Neuron (in vitro differentiated cells): ENCODE measurements at regions not wholly inside any gene's neighbourhood (a gene's known extent, or its start where the extent isn't known, plus 50 kb on each side); places are given as distances from the start of the nearest gene placed in this dataset.
A peak's percentile ranks its signal among the peaks of the same experiment; 100 is the strongest.
"Not testable (repeated sequence)": the region's sequence is repeated elsewhere in the genome, so short reads cannot be mapped to it uniquely, and the experiment has no call there.

Source experiments
- H2AFZ ChIP-seq: one replicate; pipeline ENCODE4 v1.6.1; 2013; ENCODE audit warnings: low read depth, mild to moderate bottlenecking, inconsistent platforms, low read length, moderate library complexity
- H3K27me3 ChIP-seq: one replicate; pipeline ENCODE4 v1.6.1; 2013; ENCODE audit warnings: low read length; ENCODE audit not compliant: insufficient read depth
- H3K36me3 ChIP-seq: one replicate; pipeline ENCODE4 v1.6.1; 2013; ENCODE audit warnings: low read length; ENCODE audit not compliant: insufficient read depth
- H3K4me1 ChIP-seq: one replicate; pipeline ENCODE4 v1.6.1; 2013; ENCODE audit warnings: low read length; ENCODE audit not compliant: insufficient read depth
- H3K4me3 ChIP-seq: 2 replicates; pipeline ENCODE4 v1.5.1; 2013; ENCODE audit warnings: mild to moderate bottlenecking, low read length, moderate library complexity
- H3K9me3 ChIP-seq: one replicate; pipeline ENCODE4 v1.6.1; 2013; ENCODE audit warnings: low read length

GRCh38 chr13:80721689-80722088 lies 380.8 kb upstream of the SPRY2 start:
- Histone ChIP-seq H3K36me3 (no peaks in the 10 kb centered on the region), H2AFZ (no peak overlapping the region), H3K4me3 (no peak overlapping the region), H3K4me1 (peaks cover 13% of the 10 kb centered on the region), H3K27me3 (no peaks in the 10 kb centered on the region), H3K9me3 (no peaks in the 10 kb centered on the region)

GRCh38 chr13:80718970-80719369 lies 378.0 kb upstream of the SPRY2 start:
- Histone ChIP-seq H3K9me3 (no peaks in the 10 kb centered on the region), H3K4me1 (peaks cover 21% of the 10 kb centered on the region), H3K36me3 (no peaks in the 10 kb centered on the region), H3K27me3 (no peaks in the 10 kb centered on the region), H3K4me3 (no peak overlapping the region), H2AFZ (no peak overlapping the region)

- Histone ChIP-seq H3K9me3 (peaks cover 1% of the 10 kb centered on the region), H3K36me3 (no peaks in the 10 kb centered on the region), H2AFZ (no peak overlapping the region), H3K4me1 (peaks cover 21% of the 10 kb centered on the region), H3K27me3 (no peaks in the 10 kb centered on the region), H3K4me3 (no peak overlapping the region)
Observed at GRCh38 chr13:80717776-80718175, 376.9 kb upstream of the SPRY2 start.

DNA sequence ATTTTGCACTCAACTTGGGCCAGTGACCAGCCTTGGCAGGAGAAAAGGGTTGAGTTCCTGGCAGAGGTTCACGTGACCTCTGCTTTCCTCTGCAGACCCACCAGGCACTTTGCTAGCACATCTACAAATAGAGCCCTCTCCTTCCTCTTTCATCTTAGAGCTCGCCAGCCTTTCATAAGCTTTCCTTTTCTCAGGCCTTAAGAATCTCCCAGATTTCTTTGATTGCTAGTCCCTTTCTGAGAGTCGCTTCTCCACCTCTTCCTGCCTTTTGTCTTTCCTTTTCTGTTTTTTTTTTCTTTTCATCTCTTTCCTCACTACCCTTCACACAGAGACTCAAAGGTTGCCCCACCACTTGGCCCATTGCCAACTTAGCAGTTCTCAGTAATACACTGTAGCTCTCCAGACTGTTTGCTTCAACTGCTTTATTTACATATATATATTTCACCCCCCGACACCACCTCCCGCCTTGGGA lies 375.7 kb upstream of the SPRY2 start:
- no peaks in the 10 kb centered on the region for H3K36me3 ChIP-seq
- H3K4me1 ChIP-seq = peaks cover 21% of the 10 kb centered on the region
- no peak overlapping the region for H3K4me3 ChIP-seq
- H3K9me3 ChIP-seq = peaks cover 4% of the 10 kb centered on the region
- no peaks in the 10 kb centered on the region for H3K27me3 ChIP-seq
- peak overlapping the region; percentile 63 for H2AFZ ChIP-seq

DNA sequence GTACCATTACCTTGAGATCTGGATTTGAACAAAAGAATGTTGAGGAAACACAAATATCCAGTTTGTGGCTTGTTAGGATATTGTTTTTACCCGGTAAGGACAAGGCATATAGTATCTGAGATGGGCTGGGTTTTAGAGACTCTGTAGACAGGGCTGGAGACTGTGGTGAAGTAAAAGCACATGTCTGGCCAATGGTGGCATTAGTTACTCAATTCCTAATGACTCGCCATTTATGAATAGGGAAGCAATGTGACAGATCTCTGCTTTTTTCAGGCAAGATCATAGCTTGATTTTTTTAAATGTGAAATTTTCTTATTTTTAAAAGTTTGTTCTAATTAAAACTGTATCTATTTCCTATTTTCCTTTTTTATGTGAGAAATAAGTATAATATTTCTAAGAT lies 371.1 kb upstream of the SPRY2 start:
- Histone ChIP-seq H3K9me3 (peaks cover 4% of the 10 kb centered on the region), H3K36me3 (no peaks in the 10 kb centered on the region), H2AFZ (no peak overlapping the region)

GRCh38 chr13:80708791-80709190 lies 367.9 kb upstream of the SPRY2 start:
- Histone ChIP-seq H3K9me3 (peaks cover 6% of the 10 kb centered on the region), H3K4me3 (no peak overlapping the region), H3K36me3 (no peaks in the 10 kb centered on the region), H3K4me1 (no peaks in the 10 kb centered on the region), H3K27me3 (no peaks in the 10 kb centered on the region), H2AFZ (no peak overlapping the region)

More for the DNA sequence above, 371.1 kb upstream of the SPRY2 start:
- Histone ChIP-seq H3K27me3 (no peaks in the 10 kb centered on the region), H3K4me3 (no peak overlapping the region), H3K4me1 (peaks cover 11% of the 10 kb centered on the region)

GRCh38 chr13:80707000-80707983 lies 366.4 kb upstream of the SPRY2 start:
- Histone ChIP-seq H3K9me3 (peaks cover 3% of the 10 kb centered on the region), H2AFZ (no peak overlapping the region), H3K36me3 (no peaks in the 10 kb centered on the region), H3K4me3 (no peak overlapping the region), H3K27me3 (no peaks in the 10 kb centered on the region), H3K4me1 (no peaks in the 10 kb centered on the region)

- H3K9me3 ChIP-seq = peaks cover 3% of the 10 kb centered on the region
- H3K4me3 ChIP-seq = no peak overlapping the region
- no peaks in the 10 kb centered on the region for H3K4me1 ChIP-seq
- no peaks in the 10 kb centered on the region for H3K27me3 ChIP-seq
- H3K36me3 ChIP-seq = no peaks in the 10 kb centered on the region
- H2AFZ ChIP-seq = no peak overlapping the region
Observed at GRCh38 chr13:80706164-80706471, 365.2 kb upstream of the SPRY2 start.

DNA sequence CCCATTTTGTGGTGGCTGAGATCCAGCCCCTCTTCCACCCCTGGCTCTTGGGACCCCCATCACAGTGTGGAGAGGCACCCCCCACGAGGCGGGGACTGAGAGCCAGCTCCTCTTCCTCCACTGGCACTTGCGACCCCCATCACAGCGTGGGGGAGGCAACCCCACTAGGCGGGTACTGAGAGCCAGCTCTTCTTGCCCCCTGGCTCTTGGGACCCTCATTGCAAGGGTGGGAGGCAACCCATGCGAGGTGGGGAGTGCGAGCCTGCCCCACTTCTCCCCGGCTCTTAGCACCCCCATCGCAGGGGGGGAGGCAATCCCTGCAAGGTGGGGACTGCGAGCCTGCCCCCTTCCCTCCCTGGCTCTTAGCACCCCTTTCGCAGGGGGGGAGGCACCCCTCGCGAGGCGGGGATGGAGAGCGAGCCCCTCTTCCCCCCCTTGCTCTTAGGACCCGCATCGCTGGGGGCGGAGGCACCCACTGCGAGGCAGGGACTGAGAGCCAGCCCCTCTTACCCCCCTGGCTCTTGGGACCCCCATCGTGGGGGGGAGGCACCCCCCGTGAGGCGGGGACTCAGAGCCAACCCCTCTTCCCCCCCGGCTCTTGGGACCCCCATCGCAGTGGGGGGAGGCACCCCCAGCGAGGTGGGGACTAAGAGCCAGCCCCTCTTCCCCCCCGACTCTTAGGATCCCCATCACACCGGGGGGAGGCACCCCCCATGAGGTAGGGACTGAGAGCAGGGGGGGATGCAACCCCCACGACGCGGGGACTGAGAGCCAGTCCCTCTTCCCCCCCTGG lies 364.6 kb upstream of the SPRY2 start:
- no peaks in the 10 kb centered on the region for H3K36me3 ChIP-seq
- no peak overlapping the region for H3K4me3 ChIP-seq

GRCh38 chr13:80704369-80704768 lies 363.4 kb upstream of the SPRY2 start:
- no peak overlapping the region for H2AFZ ChIP-seq
- no peak overlapping the region for H3K4me3 ChIP-seq
- H3K9me3 ChIP-seq = peaks cover 3% of the 10 kb centered on the region
- no peaks in the 10 kb centered on the region for H3K27me3 ChIP-seq
- no peaks in the 10 kb centered on the region for H3K36me3 ChIP-seq
- no peaks in the 10 kb centered on the region for H3K4me1 ChIP-seq

More for the DNA sequence above, 364.6 kb upstream of the SPRY2 start:
- Histone ChIP-seq H3K27me3 (no peaks in the 10 kb centered on the region), H3K9me3 (peaks cover 3% of the 10 kb centered on the region), H2AFZ (no peak overlapping the region), H3K4me1 (no peaks in the 10 kb centered on the region)

DNA sequence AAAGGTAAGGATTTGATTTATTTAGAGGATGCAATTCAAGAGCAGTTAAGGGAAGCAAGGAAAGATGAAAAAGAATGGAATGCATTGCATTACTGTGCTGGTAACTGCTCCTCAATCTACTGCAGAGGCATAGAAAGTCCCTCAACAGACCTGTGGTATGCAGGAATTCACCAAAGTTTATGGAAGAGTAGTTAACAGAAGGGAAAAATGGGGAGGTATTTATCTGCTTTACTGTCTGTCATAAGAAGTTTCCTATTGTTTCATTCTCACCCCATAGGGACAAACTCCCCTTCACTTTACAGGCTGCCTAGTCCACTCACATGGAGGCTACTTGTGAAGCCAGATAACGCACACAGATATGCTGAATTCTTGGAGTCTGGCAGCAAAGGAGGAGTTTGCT lies 354.9 kb upstream of the SPRY2 start:
- Histone ChIP-seq H3K4me1 (no peaks in the 10 kb centered on the region), H3K9me3 (no peaks in the 10 kb centered on the region), H3K4me3 (no peak overlapping the region)

DNA sequence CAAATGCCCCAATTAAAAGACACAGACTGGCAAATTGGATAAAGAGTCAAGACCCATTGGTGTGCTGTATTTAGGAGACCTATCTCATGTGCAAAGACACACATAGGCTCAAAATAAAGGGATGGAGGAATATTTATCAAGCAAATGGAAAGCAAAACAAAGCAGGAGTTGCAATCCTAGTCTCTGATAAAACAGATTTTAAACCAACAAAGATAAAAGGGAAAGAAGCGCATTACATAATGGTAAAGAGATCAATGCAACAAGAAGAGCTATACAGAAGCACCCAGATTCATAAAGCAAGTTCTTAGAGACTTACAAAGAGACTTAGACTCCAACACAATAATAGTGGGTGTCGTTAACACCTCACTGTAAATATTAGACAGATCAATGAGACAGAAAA lies 350.9 kb upstream of the SPRY2 start:
- H3K4me3 ChIP-seq, H3K4me1 ChIP-seq, H2AFZ ChIP-seq, H3K9me3 ChIP-seq, H3K36me3 ChIP-seq, H3K27me3 ChIP-seq: not testable (repeated sequence)

More for the DNA sequence above, 354.9 kb upstream of the SPRY2 start:
- H3K36me3 ChIP-seq = no peaks in the 10 kb centered on the region
- H3K27me3 ChIP-seq = no peaks in the 10 kb centered on the region
- no peak overlapping the region for H2AFZ ChIP-seq

- Histone ChIP-seq H3K27me3 (no peaks in the 10 kb centered on the region), H3K9me3 (no peaks in the 10 kb centered on the region), H3K4me1 (peaks cover 15% of the 10 kb centered on the region), H3K36me3 (no peaks in the 10 kb centered on the region), H2AFZ (no peak overlapping the region), H3K4me3 (no peak overlapping the region)
Observed at GRCh38 chr13:80690208-80690607, 349.3 kb upstream of the SPRY2 start.
